ENCODE measurements at regions not wholly inside any gene's neighbourhood (a gene's known extent, or its start where the extent isn't known, plus 50 kb on each side); places are given as distances from the start of the nearest gene placed in this dataset.

- DNase-seq: no peak
- H3K27ac Mint-ChIP-seq (ENCODE audit: unreplicated experiment): no peak overlapping the region
- BruUV-seq (replicated peaks): no TSS peak
- H3K36me3 ChIP-seq (ENCODE audit: control insufficient read depth, insufficient read depth, low read length): no peaks in the 10 kb centered on the region
- no peaks in the 10 kb centered on the region for H3K9me3 Mint-ChIP-seq (ENCODE audit: unreplicated experiment)
- H3K36me3 Mint-ChIP-seq (ENCODE audit: insufficient read depth, unreplicated experiment): no peaks in the 10 kb centered on the region
- H3K4me1 ChIP-seq: no peaks in the 10 kb centered on the region
- H3K4me1 Mint-ChIP-seq (ENCODE audit: low read depth, unreplicated experiment): peaks cover 6% of the 10 kb centered on the region
- intact Hi-C loops (cut with micrococcal nuclease; ENCODE audit: unreplicated experiment): no loop called here
- H3K4me3 ChIP-seq (ENCODE audit: low read depth, low read length): no peak overlapping the region
- no peak for TF ChIP-seq CTCF (IDR thresholded peaks at IDR 0.05; ENCODE audit: insufficient read depth in 1 of 2, low read depth in 1 of 2, low read length in 1 of 2, severe bottlenecking in 1 of 2, unreplicated experiment in 1 of 2)
- peaks cover 17% of the 10 kb centered on the region for H3K27me3 Mint-ChIP-seq (ENCODE audit: insufficient read depth, unreplicated experiment)
- POLR2A ChIA-PET: no interaction called here
- H3K9me3 ChIP-seq: no peaks in the 10 kb centered on the region
- no peaks in the 10 kb centered on the region for H3K27me3 ChIP-seq (replicated peaks; ENCODE audit: control insufficient read depth, insufficient read depth, low read length)
- CTCF ChIA-PET: no interaction called here
- no peak overlapping the region for H3K4me3 Mint-ChIP-seq (ENCODE audit: unreplicated experiment)
Measured at GRCh38 chr18:6509417-6509816, 94.7 kb upstream of the L3MBTL4 start.

- Histone ChIP-seq H3K36me3 (ENCODE audit: control insufficient read depth, insufficient read depth, low read length) (no peaks in the 10 kb centered on the region), H3K4me3 (ENCODE audit: low read depth, low read length) (no peak overlapping the region), H3K9me3 (no peaks in the 10 kb centered on the region), H3K27me3 (replicated peaks; ENCODE audit: control insufficient read depth, insufficient read depth, low read length) (no peaks in the 10 kb centered on the region), H3K4me1 (no peaks in the 10 kb centered on the region)
- H3K27me3 Mint-ChIP-seq (ENCODE audit: insufficient read depth, unreplicated experiment): peaks cover 15% of the 10 kb centered on the region
- H3K4me1 Mint-ChIP-seq (ENCODE audit: low read depth, unreplicated experiment): peaks cover 6% of the 10 kb centered on the region
- ChIA-PET POLR2A (no interaction called here), CTCF (no interaction called here)
- H3K27ac Mint-ChIP-seq (ENCODE audit: unreplicated experiment): no peak overlapping the region
- TF ChIP-seq CTCF (IDR thresholded peaks at IDR 0.05; ENCODE audit: insufficient read depth in 1 of 2, low read depth in 1 of 2, low read length in 1 of 2, severe bottlenecking in 1 of 2, unreplicated experiment in 1 of 2): no peak
- no TSS peak for BruUV-seq (replicated peaks)
- H3K9me3 Mint-ChIP-seq (ENCODE audit: unreplicated experiment): no peaks in the 10 kb centered on the region
- H3K4me3 Mint-ChIP-seq (ENCODE audit: unreplicated experiment): no peak overlapping the region
- DNase-seq: no peak
- H3K36me3 Mint-ChIP-seq (ENCODE audit: insufficient read depth, unreplicated experiment): no peaks in the 10 kb centered on the region
- intact Hi-C loops (cut with micrococcal nuclease; ENCODE audit: unreplicated experiment): no loop called here
Measured at GRCh38 chr18:6509832-6510231, 95.1 kb upstream of the L3MBTL4 start.

- no peak for DNase-seq
- ChIA-PET CTCF (no interaction called here), POLR2A (no interaction called here)
- Mint-ChIP-seq H3K9me3 (ENCODE audit: unreplicated experiment) (peaks cover 9% of the 10 kb centered on the region), H3K36me3 (ENCODE audit: insufficient read depth, unreplicated experiment) (no peaks in the 10 kb centered on the region), H3K27me3 (ENCODE audit: insufficient read depth, unreplicated experiment) (peaks cover 6% of the 10 kb centered on the region), H3K4me3 (ENCODE audit: unreplicated experiment) (no peak overlapping the region), H3K27ac (ENCODE audit: unreplicated experiment) (no peak overlapping the region), H3K4me1 (ENCODE audit: low read depth, unreplicated experiment) (no peaks in the 10 kb centered on the region)
- Histone ChIP-seq H3K36me3 (ENCODE audit: control insufficient read depth, insufficient read depth, low read length) (no peaks in the 10 kb centered on the region), H3K4me1 (no peaks in the 10 kb centered on the region), H3K27me3 (replicated peaks; ENCODE audit: control insufficient read depth, insufficient read depth, low read length) (no peaks in the 10 kb centered on the region), H3K4me3 (ENCODE audit: low read depth, low read length) (no peak overlapping the region), H3K9me3 (0 out of 2 replicates have a peak, but pooled peaks cover 6% of the 10 kb centered on the region)
- BruUV-seq (replicated peaks): no TSS peak
- TF ChIP-seq CTCF (IDR thresholded peaks at IDR 0.05; ENCODE audit: insufficient read depth in 1 of 2, low read depth in 1 of 2, low read length in 1 of 2, severe bottlenecking in 1 of 2, unreplicated experiment in 1 of 2): no peak
- intact Hi-C loops (cut with micrococcal nuclease; ENCODE audit: unreplicated experiment): loop anchor here (1.0 to 10.0 kb wide), 2 partner anchors 66 to 653 kb away; no protein-coding TSS in a partner anchor
Measured at GRCh38 chr18:6520901-6521300, 106.2 kb upstream of the L3MBTL4 start.

Data from Caco-2 (cell line).